Chondrocyte (in vitro differentiated cells): ENCODE measurements at regions not wholly inside any gene's neighbourhood (a gene's known extent, or its start where the extent isn't known, plus 50 kb on each side); places are given as distances from the start of the nearest gene placed in this dataset.
"Not testable (repeated sequence)": the region's sequence is repeated elsewhere in the genome, so short reads cannot be mapped to it uniquely, and the experiment has no call there.

Source experiments
- DNase-seq: peaks from one replicate; pipeline ENCODE4 v3.0.0; 2021; ENCODE audit warnings: mixed read lengths, low spot score
- H3K27ac Mint-ChIP-seq: one replicate; pipeline ENCODE4 v1.8.0; 2021; ENCODE audit warnings: mild to moderate bottlenecking, moderate library complexity, mixed read lengths; ENCODE audit not compliant: unreplicated experiment
- H3K27me3 Mint-ChIP-seq: 2 replicates; pipeline ENCODE4 v1.8.0; 2021; ENCODE audit warnings: low read depth, mixed read lengths
- H3K36me3 Mint-ChIP-seq: 2 replicates; pipeline ENCODE4 v1.8.0; 2021; ENCODE audit warnings: low read depth, mixed read lengths
- H3K4me1 Mint-ChIP-seq: 2 replicates; pipeline ENCODE4 v1.8.0; 2021; ENCODE audit warnings: low read depth, mild to moderate bottlenecking, mixed read lengths
- H3K4me3 Mint-ChIP-seq: one replicate; pipeline ENCODE4 v1.8.0; 2021; ENCODE audit warnings: mild to moderate bottlenecking, moderate library complexity, mixed read lengths; ENCODE audit not compliant: unreplicated experiment
- H3K9me3 Mint-ChIP-seq: 2 replicates; pipeline ENCODE4 v1.8.0; 2021; ENCODE audit warnings: low read depth, mixed read lengths
- TF ChIP-seq, protein P1 (sequence below): fragments of 200-600 bp; sonication (generic); IDR thresholded peaks from 2 replicates; pipeline ENCODE4 v1.5.0; 2021; ENCODE audit warnings: antibody characterized with exemption, mild to moderate bottlenecking, moderate library complexity

DNA sequence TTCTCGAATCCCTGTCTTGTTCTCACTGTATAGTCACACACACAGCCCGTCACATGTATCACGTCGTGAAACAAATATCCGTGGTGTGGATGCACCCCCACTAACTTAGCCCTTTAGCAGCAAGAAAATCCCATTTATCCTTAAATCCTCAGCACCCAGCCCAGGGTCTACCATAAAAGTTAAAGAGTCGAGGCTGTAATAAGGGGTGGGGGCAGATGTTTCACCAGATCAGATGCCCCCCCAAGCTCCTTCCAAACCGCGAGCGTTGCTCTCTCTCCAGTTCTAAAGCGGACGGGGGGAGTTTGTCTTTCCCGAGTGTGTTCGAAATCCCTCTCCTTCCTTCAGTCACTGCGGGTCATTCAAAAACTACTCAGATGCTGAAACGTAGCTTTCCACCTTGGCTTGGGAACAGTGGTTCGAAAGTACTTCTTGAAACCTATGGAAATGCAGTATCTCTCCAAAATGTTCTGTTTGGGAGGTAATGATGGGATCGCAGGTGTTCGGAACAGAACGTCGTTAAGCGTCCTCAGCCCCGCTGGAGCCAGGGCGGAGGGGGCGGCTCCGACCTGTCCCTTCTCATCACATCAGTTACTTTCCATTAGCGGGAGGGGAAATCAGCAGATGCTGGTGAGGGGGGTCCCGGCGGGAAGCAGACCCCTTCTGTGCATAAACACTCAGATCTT lies 156.2 kb downstream of the BRD1 start:
- no peak overlapping the region for H3K27ac Mint-ChIP-seq
- TF ChIP-seq, protein P1, sequence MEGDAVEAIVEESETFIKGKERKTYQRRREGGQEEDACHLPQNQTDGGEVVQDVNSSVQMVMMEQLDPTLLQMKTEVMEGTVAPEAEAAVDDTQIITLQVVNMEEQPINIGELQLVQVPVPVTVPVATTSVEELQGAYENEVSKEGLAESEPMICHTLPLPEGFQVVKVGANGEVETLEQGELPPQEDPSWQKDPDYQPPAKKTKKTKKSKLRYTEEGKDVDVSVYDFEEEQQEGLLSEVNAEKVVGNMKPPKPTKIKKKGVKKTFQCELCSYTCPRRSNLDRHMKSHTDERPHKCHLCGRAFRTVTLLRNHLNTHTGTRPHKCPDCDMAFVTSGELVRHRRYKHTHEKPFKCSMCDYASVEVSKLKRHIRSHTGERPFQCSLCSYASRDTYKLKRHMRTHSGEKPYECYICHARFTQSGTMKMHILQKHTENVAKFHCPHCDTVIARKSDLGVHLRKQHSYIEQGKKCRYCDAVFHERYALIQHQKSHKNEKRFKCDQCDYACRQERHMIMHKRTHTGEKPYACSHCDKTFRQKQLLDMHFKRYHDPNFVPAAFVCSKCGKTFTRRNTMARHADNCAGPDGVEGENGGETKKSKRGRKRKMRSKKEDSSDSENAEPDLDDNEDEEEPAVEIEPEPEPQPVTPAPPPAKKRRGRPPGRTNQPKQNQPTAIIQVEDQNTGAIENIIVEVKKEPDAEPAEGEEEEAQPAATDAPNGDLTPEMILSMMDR: no peak
- peaks cover 2% of the 10 kb centered on the region for H3K36me3 Mint-ChIP-seq
- peak overlapping the region; percentile 24 for H3K4me3 Mint-ChIP-seq
- DNase-seq: no peak
- H3K4me1 Mint-ChIP-seq: peaks cover 8% of the 10 kb centered on the region
- peaks cover 52% of the 10 kb centered on the region for H3K27me3 Mint-ChIP-seq
- H3K9me3 Mint-ChIP-seq: no peaks in the 10 kb centered on the region

DNA sequence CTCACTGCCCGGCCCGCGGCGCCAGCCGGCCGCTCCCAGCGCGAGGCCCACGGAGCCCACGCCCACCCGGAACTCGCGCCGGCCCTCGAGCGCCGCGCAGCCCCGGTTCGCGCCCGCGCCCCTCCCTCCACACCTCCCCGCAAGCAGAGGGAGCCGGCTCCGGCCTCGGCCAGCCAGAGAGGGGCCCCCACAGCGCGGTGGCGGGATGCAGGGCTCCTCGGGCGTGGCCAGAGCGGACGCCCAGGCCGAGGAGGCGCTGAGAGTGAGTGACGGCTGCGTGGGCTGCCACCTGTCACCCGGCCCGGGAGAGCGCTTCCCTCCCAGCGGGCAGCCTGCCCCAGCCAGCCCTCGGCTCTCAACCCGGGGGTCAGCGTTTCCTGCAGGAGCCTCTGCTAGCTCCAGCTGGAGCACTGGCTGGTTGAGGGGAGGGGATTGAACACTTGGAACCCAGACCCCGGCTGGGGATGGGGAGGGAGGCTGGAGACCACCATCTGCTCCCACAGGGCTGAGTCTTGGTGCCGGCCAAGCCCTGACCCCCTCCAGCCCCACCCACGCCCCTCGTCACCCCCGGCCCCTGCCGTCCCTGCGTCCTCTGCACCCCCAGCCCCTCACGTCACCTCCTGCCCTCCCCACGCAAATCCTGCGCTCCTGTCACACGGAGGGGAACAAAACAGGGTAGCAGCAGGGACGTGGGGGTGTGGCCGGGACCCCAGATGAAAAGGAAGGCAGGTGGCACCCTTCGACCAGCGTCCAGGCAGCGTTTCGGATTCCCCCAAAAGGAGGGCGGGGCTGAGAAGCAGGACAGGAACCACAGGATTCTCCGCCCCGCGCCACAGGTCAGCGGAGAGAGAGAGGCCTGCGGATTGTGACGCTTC lies 157.0 kb downstream of the BRD1 start:
- Mint-ChIP-seq H3K27ac (no peak overlapping the region), H3K4me3 (peak overlapping the region; percentile 24), H3K9me3 (no peaks in the 10 kb centered on the region), H3K27me3 (peaks cover 49% of the 10 kb centered on the region), H3K4me1 (peaks cover 8% of the 10 kb centered on the region), H3K36me3 (peaks cover 2% of the 10 kb centered on the region)
- TF ChIP-seq, protein P1: no peak
- DNase-seq: peak; percentile 90

DNA sequence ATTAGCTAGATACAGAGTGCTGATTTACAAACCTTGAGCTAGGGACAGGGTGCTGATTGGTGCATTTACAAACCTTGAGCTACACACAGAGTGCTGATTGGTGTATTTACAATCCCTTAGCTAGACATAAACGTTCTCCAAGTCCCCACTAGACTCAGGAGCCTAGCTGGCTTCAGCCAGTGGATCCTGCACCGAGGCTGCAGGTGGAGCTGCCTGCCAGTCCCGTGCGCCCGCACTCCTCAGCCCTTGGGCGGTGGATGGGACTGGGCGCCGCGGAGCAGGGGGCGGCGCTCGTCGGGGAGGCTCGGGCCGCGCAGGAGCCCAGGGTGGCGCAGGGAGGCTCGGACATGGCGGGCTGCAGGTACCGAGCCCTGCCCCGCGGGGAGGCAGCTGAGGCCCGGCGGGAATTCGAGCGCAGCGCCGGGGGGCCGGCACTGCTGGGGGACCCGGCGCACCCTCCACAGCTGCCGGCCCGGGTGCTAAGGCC lies 157.7 kb downstream of the BRD1 start:
- not testable (repeated sequence) for H3K4me3 Mint-ChIP-seq, H3K27ac Mint-ChIP-seq, H3K4me1 Mint-ChIP-seq, H3K36me3 Mint-ChIP-seq, DNase-seq, H3K9me3 Mint-ChIP-seq
- peaks cover 48% of the 10 kb centered on the region for H3K27me3 Mint-ChIP-seq

DNA sequence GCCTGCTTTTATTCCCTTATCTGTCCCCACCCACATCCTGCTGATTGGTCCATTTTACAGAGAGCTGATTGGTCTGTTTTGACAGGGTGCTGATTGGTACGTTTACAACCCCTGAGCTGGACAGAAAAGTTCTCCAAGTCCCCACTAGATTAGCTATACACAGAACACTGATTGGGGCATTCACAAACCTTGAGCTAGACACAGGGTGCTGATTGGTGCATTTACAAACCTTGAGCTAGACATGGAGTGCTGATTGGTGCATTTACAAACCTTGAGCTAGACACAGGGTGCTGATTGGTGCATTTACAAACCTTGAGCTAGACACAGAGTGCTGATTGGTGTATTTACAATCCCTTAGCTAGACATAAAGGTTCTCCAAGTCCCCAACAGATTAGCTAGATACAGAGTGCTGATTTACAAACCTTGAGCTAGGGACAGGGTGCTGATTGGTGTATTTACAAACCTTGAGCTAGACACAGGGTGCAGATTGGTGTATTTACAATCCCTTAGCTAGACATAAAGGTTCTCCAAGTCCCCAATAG lies 158.2 kb downstream of the BRD1 start:
- H3K36me3 Mint-ChIP-seq, H3K4me3 Mint-ChIP-seq, H3K4me1 Mint-ChIP-seq: not testable (repeated sequence)

DNA sequence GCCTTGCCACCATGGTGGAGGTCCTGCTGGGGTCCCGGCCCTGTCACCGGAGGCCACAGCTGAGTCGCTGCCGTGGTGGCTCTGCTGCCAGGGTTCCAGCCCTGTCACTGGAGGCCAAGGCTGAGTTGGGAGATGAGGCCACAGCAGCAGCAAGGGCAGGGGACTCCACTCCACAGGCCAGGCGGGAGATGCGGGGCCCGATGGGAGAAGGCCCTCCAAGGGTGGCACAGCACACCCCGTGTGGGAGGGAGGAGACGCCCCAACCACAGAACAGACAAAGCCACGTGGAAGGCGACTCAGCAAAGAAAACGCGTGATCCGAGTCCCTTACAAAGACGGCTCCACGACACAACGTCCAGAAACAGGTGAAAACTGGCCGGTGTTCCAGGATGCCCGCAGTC lies 159.3 kb downstream of the BRD1 start:
- peaks cover 46% of the 10 kb centered on the region for H3K27me3 Mint-ChIP-seq
- DNase-seq: peak; percentile 86
- H3K4me1 Mint-ChIP-seq: peaks cover 8% of the 10 kb centered on the region
- peaks cover 2% of the 10 kb centered on the region for H3K36me3 Mint-ChIP-seq
- H3K9me3 Mint-ChIP-seq: no peaks in the 10 kb centered on the region
- H3K27ac Mint-ChIP-seq: no peak overlapping the region
- H3K4me3 Mint-ChIP-seq: no peak overlapping the region
- TF ChIP-seq, protein P1: no peak

More for the DNA sequence above, 158.2 kb downstream of the BRD1 start:
- H3K27ac Mint-ChIP-seq, H3K9me3 Mint-ChIP-seq, DNase-seq: not testable (repeated sequence)
- peaks cover 46% of the 10 kb centered on the region for H3K27me3 Mint-ChIP-seq

DNA sequence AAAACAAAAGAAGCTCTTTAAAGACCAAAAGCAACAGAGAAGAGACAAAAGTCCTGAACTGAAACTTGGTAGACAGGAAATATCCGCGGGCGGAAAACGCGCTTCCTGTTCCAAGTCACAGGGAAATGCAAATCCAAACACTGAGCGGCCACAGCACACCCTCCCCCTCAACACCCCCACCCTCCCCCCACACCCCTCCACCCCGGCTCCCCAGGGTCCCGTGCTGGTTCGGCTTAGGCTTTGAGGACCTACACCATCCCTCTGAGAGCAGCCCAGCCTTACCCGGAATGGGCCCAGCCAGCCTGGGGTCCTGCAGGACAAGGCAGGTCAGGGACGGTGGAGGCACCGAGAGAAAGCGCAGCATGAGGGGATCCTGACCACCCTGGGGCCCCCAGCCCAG lies 160.4 kb downstream of the BRD1 start:
- Mint-ChIP-seq H3K27ac (no peak overlapping the region), H3K27me3 (peaks cover 52% of the 10 kb centered on the region), H3K4me1 (peaks cover 8% of the 10 kb centered on the region), H3K9me3 (no peaks in the 10 kb centered on the region), H3K36me3 (peaks cover 2% of the 10 kb centered on the region), H3K4me3 (no peak overlapping the region)
- DNase-seq: no peak
- TF ChIP-seq, protein P1: no peak
